ENCODE measurements at regions not wholly inside any gene's neighbourhood (a gene's known extent, or its start where the extent isn't known, plus 50 kb on each side); places are given as distances from the start of the nearest gene placed in this dataset.

GRCh38 chr17:71546419-71546818 is 574.4 kb upstream of the SOX9 start (continued):
- TF ChIP-seq, protein P1, sequence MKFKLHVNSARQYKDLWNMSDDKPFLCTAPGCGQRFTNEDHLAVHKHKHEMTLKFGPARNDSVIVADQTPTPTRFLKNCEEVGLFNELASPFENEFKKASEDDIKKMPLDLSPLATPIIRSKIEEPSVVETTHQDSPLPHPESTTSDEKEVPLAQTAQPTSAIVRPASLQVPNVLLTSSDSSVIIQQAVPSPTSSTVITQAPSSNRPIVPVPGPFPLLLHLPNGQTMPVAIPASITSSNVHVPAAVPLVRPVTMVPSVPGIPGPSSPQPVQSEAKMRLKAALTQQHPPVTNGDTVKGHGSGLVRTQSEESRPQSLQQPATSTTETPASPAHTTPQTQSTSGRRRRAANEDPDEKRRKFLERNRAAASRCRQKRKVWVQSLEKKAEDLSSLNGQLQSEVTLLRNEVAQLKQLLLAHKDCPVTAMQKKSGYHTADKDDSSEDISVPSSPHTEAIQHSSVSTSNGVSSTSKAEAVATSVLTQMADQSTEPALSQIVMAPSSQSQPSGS (CRISPR knock-in tag; IDR thresholded peaks at IDR 0.05; ENCODE audit: borderline replicate concordance, low read depth) = no peak
- TF ChIP-seq ZNF396 (CRISPR knock-in tag; IDR thresholded peaks at IDR 0.05; ENCODE audit: borderline replicate concordance) = no peak

DNA sequence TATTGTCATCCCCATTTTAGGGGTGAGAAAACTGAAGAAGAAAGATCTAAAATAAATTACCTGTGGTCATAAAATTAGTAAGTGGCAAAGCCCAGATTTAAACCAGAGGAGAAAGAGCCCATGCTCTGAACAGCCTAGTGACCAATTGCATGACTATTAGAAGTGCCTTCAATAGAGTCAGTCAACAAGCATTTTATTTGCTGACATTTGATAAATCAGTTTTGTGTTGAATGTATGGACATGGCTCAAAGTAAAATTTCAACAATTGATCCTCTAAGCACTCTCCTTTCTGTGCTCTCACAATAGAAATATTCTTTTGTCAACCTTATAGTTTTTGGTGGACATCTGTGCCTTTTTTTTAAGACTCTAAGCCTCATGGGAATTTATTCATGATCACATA is 572.9 kb upstream of the SOX9 start:
- no peak for ATAC-seq
- TF ChIP-seq CBFB (CRISPR knock-in tag; IDR thresholded peaks at IDR 0.05; ENCODE audit: low read depth) = no peak
- TF ChIP-seq IRF2 (CRISPR knock-in tag; IDR thresholded peaks at IDR 0.05; ENCODE audit: borderline replicate concordance, low read depth) = no peak
- no peak for TF ChIP-seq CDX4 (CRISPR knock-in tag; IDR thresholded peaks at IDR 0.05; ENCODE audit: borderline replicate concordance)
- no peak for TF ChIP-seq RORB (CRISPR knock-in tag; IDR thresholded peaks at IDR 0.05)
- TF ChIP-seq CREM (CRISPR knock-in tag; IDR thresholded peaks at IDR 0.05) = no peak
- no peak for TF ChIP-seq JUN (CRISPR knock-in tag; IDR thresholded peaks at IDR 0.05)
- TF ChIP-seq CTCF (IDR thresholded peaks at IDR 0.05) = no peak
- no peak for TF ChIP-seq MYBL2 (CRISPR knock-in tag; IDR thresholded peaks at IDR 0.05)
- TF ChIP-seq ELF4 (CRISPR knock-in tag; IDR thresholded peaks at IDR 0.05; ENCODE audit: low read depth) = no peak
- TF ChIP-seq ZNF219 (CRISPR knock-in tag; IDR thresholded peaks at IDR 0.05; ENCODE audit: borderline replicate concordance) = no peak
- TF ChIP-seq NR1H2 (CRISPR knock-in tag; IDR thresholded peaks at IDR 0.05) = no peak
- TF ChIP-seq TCF7 (CRISPR knock-in tag; IDR thresholded peaks at IDR 0.05; ENCODE audit: low read depth) = no peak
- TF ChIP-seq MAX (CRISPR knock-in tag; IDR thresholded peaks at IDR 0.05) = no peak
- TF ChIP-seq ZNF423 (CRISPR knock-in tag; IDR thresholded peaks at IDR 0.05) = no peak
- TF ChIP-seq, protein P2, sequence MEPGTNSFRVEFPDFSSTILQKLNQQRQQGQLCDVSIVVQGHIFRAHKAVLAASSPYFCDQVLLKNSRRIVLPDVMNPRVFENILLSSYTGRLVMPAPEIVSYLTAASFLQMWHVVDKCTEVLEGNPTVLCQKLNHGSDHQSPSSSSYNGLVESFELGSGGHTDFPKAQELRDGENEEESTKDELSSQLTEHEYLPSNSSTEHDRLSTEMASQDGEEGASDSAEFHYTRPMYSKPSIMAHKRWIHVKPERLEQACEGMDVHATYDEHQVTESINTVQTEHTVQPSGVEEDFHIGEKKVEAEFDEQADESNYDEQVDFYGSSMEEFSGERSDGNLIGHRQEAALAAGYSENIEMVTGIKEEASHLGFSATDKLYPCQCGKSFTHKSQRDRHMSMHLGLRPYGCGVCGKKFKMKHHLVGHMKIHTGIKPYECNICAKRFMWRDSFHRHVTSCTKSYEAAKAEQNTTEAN (CRISPR knock-in tag; IDR thresholded peaks at IDR 0.05) = no peak
- TF ChIP-seq EMX1 (CRISPR knock-in tag; IDR thresholded peaks at IDR 0.05) = no peak
- TF ChIP-seq, protein P3, sequence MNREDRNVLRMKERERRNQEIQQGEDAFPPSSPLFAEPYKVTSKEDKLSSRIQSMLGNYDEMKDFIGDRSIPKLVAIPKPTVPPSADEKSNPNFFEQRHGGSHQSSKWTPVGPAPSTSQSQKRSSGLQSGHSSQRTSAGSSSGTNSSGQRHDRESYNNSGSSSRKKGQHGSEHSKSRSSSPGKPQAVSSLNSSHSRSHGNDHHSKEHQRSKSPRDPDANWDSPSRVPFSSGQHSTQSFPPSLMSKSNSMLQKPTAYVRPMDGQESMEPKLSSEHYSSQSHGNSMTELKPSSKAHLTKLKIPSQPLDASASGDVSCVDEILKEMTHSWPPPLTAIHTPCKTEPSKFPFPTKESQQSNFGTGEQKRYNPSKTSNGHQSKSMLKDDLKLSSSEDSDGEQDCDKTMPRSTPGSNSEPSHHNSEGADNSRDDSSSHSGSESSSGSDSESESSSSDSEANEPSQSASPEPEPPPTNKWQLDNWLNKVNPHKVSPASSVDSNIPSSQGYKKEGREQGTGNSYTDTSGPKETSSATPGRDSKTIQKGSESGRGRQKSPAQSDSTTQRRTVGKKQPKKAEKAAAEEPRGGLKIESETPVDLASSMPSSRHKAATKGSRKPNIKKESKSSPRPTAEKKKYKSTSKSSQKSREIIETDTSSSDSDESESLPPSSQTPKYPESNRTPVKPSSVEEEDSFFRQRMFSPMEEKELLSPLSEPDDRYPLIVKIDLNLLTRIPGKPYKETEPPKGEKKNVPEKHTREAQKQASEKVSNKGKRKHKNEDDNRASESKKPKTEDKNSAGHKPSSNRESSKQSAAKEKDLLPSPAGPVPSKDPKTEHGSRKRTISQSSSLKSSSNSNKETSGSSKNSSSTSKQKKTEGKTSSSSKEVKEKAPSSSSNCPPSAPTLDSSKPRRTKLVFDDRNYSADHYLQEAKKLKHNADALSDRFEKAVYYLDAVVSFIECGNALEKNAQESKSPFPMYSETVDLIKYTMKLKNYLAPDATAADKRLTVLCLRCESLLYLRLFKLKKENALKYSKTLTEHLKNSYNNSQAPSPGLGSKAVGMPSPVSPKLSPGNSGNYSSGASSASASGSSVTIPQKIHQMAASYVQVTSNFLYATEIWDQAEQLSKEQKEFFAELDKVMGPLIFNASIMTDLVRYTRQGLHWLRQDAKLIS (CRISPR knock-in tag; IDR thresholded peaks at IDR 0.05; ENCODE audit: borderline replicate concordance) = no peak
- POLR2A ChIA-PET = no interaction called here
- Mint-ChIP-seq H3K27ac (no peak overlapping the region), H3K27me3 (ENCODE audit: low read depth) (no peaks in the 10 kb centered on the region), H3K4me3 (no peak overlapping the region), H3K9me3 (peaks cover 6% of the 10 kb centered on the region; the same call in 1 of the 2 replicates), H3K4me1 (peaks cover 6% of the 10 kb centered on the region), H3K36me3 (no peaks in the 10 kb centered on the region)
- CTCF ChIA-PET = no interaction called here
- DNase-seq (ENCODE audit: low spot score) = no peak
